Sigmoid colon (tissue), 3 donors: ENCODE measurements at regions not wholly inside any gene's neighbourhood (a gene's known extent, or its start where the extent isn't known, plus 50 kb on each side); places are given as distances from the start of the nearest gene placed in this dataset.
"Not testable (repeated sequence)": the region's sequence is repeated elsewhere in the genome, so short reads cannot be mapped to it uniquely, and the experiment has no call there.

ENCODE experiments used
- CTCF ChIP-seq, 4 experiments: fragments of 450-650 bp in 3 of 4; fragments of 200-600 bp in 1 of 4; IDR thresholded peaks; one replicate each; pipeline ENCODE4 v1.5.1; 2016 to 2019; ENCODE audit warnings: antibody characterized with exemption in 4 of 4, mild to moderate bottlenecking in 3 of 4, moderate library complexity in 2 of 4
- POLR2A ChIP-seq, 2 donors: fragments of 450-650 bp; IDR thresholded peaks; one replicate each; pipeline ENCODE4 v1.6.1; 2016; ENCODE audit warnings: antibody characterized with exemption in 2 of 2, mild to moderate bottlenecking in 2 of 2, moderate library complexity in 2 of 2

DNA sequence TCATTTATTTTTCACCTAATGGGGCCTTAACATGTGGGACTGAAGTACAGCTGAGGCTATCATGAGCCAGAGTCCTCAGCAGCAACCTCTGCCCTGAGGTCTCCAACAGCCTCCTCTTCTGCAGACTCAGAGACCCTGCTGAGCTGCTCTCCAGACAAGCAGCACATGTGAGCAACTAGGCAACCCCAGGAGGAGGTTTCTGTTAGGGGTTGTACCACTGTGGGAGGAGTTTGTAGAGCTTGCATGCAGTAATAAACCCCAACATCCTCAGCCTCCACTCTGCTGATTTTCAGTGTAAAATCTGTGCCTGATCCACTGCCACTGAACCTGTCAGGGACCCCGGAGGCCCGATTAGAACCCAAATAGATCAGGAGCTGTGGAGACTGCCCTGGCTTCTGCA is 530.0 kb downstream of the RPIA start:
- not testable (repeated sequence) for TF ChIP-seq CTCF, POLR2A (IDR thresholded peaks at IDR 0.05)
